ENCODE measurements at regions not wholly inside any gene's neighbourhood (a gene's known extent, or its start where the extent isn't known, plus 50 kb on each side); places are given as distances from the start of the nearest gene placed in this dataset.

- TF ChIP-seq, protein P1, sequence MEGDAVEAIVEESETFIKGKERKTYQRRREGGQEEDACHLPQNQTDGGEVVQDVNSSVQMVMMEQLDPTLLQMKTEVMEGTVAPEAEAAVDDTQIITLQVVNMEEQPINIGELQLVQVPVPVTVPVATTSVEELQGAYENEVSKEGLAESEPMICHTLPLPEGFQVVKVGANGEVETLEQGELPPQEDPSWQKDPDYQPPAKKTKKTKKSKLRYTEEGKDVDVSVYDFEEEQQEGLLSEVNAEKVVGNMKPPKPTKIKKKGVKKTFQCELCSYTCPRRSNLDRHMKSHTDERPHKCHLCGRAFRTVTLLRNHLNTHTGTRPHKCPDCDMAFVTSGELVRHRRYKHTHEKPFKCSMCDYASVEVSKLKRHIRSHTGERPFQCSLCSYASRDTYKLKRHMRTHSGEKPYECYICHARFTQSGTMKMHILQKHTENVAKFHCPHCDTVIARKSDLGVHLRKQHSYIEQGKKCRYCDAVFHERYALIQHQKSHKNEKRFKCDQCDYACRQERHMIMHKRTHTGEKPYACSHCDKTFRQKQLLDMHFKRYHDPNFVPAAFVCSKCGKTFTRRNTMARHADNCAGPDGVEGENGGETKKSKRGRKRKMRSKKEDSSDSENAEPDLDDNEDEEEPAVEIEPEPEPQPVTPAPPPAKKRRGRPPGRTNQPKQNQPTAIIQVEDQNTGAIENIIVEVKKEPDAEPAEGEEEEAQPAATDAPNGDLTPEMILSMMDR (IDR thresholded peaks at IDR 0.05), result no peak
- no peak for TF ChIP-seq POLR2A (IDR thresholded peaks at IDR 0.05)
Measured at GRCh38 chr6:150738092-150738629, 127.3 kb upstream of the MTHFD1L start.
